Natural killer cell (primary cell): ENCODE measurements at regions not wholly inside any gene's neighbourhood (a gene's known extent, or its start where the extent isn't known, plus 50 kb on each side); places are given as distances from the start of the nearest gene placed in this dataset.
"Not testable (repeated sequence)": the region's sequence is repeated elsewhere in the genome, so short reads cannot be mapped to it uniquely, and the experiment has no call there.

Experiments
- ATAC-seq, 3 donors: fragments of 150-1000 bp in 2 of 3; fragments of 200-7000 bp in 1 of 3; cut with Tn5 transposase; 1 replicate in 1 of 3; 2 replicates in 2 of 3; pipeline ENCODE4 v1.10.0; 2021; ENCODE audit warnings: mild to moderate bottlenecking in 2 of 3, moderate library complexity in 2 of 3
- DNase-seq, 2 donors: peaks; one replicate each; pipeline versions ENCODE4 v3.0.0 to v3.0.0-alpha.2; 2013 to 2021; ENCODE audit warnings: mixed read lengths in 1 of 2
- H3K27ac ChIP-seq: one replicate; pipeline ENCODE4 v1.5.1; 2013; ENCODE audit warnings: mild to moderate bottlenecking, low read length
- H3K27me3 ChIP-seq: one replicate; pipeline ENCODE4 v1.6.1; 2013; ENCODE audit warnings: low read length; ENCODE audit not compliant: control insufficient read depth, insufficient read depth
- H3K36me3 ChIP-seq: one replicate; pipeline ENCODE4 v1.6.1; 2013; ENCODE audit warnings: low read length; ENCODE audit not compliant: control insufficient read depth, insufficient read depth
- H3K4me1 ChIP-seq: one replicate; pipeline ENCODE4 v1.6.1; 2013; ENCODE audit warnings: low read length; ENCODE audit not compliant: control insufficient read depth, insufficient read depth
- H3K4me3 ChIP-seq: one replicate; pipeline ENCODE4 v1.5.1; 2013; ENCODE audit warnings: low read length
- H3K9me3 ChIP-seq: one replicate; pipeline ENCODE4 v1.6.1; 2013; ENCODE audit warnings: low read length; ENCODE audit not compliant: control insufficient read depth, insufficient read depth
- H3K27ac Mint-ChIP-seq, 2 donors: one replicate each; pipeline ENCODE4 v1.8.0; 2022; ENCODE audit warnings: mild to moderate bottlenecking in 2 of 2, mixed read lengths in 2 of 2, moderate library complexity in 1 of 2
- H3K27me3 Mint-ChIP-seq, 2 donors: one replicate each; pipeline ENCODE4 v1.8.0; 2022; ENCODE audit warnings: low read depth in 2 of 2, mixed read lengths in 2 of 2
- H3K36me3 Mint-ChIP-seq: one replicate; pipeline ENCODE4 v1.8.0; 2022; ENCODE audit warnings: mixed read lengths
- H3K4me1 Mint-ChIP-seq, 2 donors: one replicate each; pipeline ENCODE4 v1.8.0; 2022; ENCODE audit warnings: mixed read lengths in 2 of 2
- H3K4me3 Mint-ChIP-seq: one replicate; pipeline ENCODE4 v1.8.0; 2022; ENCODE audit warnings: mild to moderate bottlenecking, moderate library complexity, mixed read lengths
- H3K9me3 Mint-ChIP-seq, 2 donors: one replicate each; pipeline ENCODE4 v1.8.0; 2022; ENCODE audit warnings: mixed read lengths in 2 of 2
- WGBS: methylation state at CpG from one replicate; pipeline ENCODE4 v1.1.7; 2013; ENCODE audit warnings: missing lambda C conversion rate; ENCODE audit not compliant: insufficient coverage; 5-methylcytosine and 5-hydroxymethylcytosine counted together
- intact Hi-C: fragments of 100-400 bp; cut with micrococcal nuclease; formaldehyde crosslinking; loops from one replicate; pipeline ENCODE4 v1.14.2; 2022
- TF ChIP-seq, protein P1 (sequence below): fragments of 200-600 bp; IDR thresholded peaks from one replicate; pipeline ENCODE4 v1.8.0; 2022; ENCODE audit warnings: antibody characterized with exemption

DNA sequence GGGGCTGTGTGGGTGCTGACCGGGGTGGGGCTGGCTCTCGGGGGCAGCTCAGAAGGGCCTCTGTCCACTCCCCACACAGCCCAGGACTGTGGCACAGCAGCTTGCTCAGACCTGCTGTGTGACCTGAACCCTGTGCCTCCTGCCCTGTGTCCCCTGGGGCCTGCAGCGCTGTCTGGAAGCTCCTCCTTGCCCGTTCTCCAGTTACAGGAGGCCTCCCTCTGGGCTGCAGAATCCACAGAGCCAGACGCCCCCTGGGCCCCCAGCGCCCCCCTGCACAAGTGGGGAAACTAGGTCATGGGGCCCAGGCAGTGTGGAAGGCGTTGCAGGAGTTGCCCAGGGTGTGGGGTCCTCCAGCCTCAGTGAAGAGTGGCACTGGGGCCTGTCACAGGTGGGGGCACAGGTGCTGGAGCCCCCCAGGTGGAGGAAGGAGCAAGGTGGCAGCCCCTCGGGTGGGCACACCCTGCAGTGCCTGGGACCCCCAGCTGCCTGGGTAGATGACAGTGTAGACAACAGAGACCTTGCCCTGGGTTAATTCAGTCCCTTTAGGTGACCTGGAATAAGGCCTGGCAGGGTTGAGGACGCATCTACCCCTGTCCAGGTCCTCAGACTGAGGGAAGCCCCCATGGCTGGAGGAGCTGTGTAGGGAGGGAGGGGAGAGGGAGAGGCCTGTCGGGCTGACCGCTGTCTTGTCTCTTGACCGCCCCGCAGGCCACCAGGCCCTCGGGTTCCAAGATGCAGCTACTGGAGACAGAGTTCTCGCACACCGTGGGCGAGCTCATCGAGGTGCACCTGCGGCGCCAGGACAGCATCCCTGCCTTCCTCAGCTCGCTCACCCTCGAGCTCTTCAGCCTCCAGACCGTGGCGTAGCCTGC, 120.2 kb downstream of the IGLL1 start:
- peaks cover 15 to 50% of the 10 kb centered on the region in 2 donors for H3K27me3 Mint-ChIP-seq
- H3K9me3 ChIP-seq, ATAC-seq, DNase-seq, H3K27ac ChIP-seq, intact Hi-C loops, H3K4me3 Mint-ChIP-seq, H3K27me3 ChIP-seq, H3K36me3 ChIP-seq, H3K9me3 Mint-ChIP-seq, H3K27ac Mint-ChIP-seq, H3K4me3 ChIP-seq, H3K36me3 Mint-ChIP-seq: not testable (repeated sequence)
- H3K4me1 Mint-ChIP-seq: peaks cover 15% of the 10 kb centered on the region in 2 donors
- 69% methylated on average over 23 of the region's 24 CpGs for WGBS
- peaks cover 17% of the 10 kb centered on the region for H3K4me1 ChIP-seq

DNA sequence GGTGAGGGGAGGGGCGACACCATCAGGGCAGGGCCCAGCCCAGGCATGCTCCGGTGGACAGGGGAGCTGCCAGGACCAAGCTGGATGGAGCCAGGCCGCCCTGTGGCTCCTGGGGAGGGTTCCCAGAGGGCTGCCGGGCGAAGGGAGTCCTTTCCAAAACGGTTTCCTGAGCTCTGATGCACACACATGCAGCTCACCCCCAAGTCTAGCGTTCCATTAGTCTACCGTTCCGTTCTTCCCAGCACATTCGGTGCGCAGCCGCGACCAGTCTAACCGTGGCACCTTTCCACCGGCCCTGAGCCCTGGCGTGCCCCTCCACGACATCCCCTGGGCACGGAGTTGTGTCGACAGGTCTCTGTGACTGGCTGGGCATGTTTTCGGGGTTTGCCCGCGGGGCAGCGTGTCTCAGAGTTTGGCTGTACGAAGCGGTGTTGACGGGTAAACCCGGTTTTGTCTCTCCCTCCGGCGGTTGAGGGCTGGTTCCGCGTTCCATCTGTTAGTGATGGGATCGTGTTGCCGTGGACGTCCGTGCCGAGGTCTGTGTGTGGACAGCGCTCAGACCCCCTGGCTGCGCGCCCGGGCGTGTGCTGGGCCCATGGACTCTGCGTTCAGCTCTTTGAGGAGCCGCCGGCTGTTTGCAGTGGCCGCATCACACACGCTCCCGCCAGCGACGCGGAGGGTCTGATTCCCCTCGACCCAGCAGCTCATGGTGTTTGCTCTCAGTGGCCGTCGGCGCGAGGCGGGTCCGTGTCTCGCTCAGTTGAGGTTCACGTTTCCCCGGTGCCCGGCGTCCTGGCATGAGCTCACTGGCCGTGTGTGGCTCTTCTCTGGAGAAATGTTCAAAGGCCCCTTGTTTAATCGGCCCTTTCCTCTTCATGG, 121.2 kb downstream of the IGLL1 start:
- Histone ChIP-seq H3K36me3 (no peaks in the 10 kb centered on the region), H3K4me1 (peaks cover 17% of the 10 kb centered on the region), H3K27ac (no peak overlapping the region), H3K4me3 (no peak overlapping the region), H3K9me3 (no peaks in the 10 kb centered on the region), H3K27me3 (peaks cover 3% of the 10 kb centered on the region)
- no peak for ATAC-seq
- H3K4me1 Mint-ChIP-seq: peaks cover 15% of the 10 kb centered on the region in 2 donors
- H3K36me3 Mint-ChIP-seq: no peaks in the 10 kb centered on the region
- 93% methylated on average over 64 of the region's 64 CpGs for WGBS
- no peak overlapping the region for H3K27ac Mint-ChIP-seq
- TF ChIP-seq, protein P1, sequence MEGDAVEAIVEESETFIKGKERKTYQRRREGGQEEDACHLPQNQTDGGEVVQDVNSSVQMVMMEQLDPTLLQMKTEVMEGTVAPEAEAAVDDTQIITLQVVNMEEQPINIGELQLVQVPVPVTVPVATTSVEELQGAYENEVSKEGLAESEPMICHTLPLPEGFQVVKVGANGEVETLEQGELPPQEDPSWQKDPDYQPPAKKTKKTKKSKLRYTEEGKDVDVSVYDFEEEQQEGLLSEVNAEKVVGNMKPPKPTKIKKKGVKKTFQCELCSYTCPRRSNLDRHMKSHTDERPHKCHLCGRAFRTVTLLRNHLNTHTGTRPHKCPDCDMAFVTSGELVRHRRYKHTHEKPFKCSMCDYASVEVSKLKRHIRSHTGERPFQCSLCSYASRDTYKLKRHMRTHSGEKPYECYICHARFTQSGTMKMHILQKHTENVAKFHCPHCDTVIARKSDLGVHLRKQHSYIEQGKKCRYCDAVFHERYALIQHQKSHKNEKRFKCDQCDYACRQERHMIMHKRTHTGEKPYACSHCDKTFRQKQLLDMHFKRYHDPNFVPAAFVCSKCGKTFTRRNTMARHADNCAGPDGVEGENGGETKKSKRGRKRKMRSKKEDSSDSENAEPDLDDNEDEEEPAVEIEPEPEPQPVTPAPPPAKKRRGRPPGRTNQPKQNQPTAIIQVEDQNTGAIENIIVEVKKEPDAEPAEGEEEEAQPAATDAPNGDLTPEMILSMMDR: no peak
- intact Hi-C loops: no loop called here
- H3K9me3 Mint-ChIP-seq: no peaks in the 10 kb centered on the region
- peaks cover 15 to 42% of the 10 kb centered on the region in 2 donors for H3K27me3 Mint-ChIP-seq
- H3K4me3 Mint-ChIP-seq: no peak overlapping the region
- no peak for DNase-seq

DNA sequence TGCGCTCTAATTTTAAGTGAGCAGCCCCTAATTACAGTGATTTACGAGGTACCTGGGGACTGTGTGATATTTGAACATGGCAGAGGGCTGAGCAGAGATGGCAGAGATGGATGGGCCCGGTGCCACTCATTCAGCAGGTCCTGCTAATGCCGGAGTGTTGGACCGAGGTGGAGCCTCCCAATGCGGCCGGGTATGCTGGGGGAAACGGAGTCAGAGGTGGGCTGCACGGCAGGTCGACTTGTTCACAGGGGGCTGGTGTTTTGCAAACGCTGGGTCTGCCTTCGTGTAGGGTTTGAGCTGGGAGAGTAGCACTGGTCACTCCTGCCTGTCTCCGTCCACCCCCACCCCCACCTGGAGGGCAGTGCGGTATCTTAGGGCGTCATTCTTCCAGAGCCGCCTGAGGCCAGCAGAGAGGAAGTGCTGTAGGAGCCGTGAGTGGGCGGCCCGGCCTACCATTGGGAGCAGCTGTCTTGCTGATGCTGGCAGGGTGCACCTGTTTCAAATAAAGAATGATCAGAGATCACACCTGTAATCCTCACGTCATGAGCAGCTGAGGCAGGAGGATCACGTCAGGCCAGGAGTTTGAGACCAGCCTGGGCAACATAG, 122.6 kb downstream of the IGLL1 start:
- Histone ChIP-seq H3K27ac (no peak overlapping the region), H3K4me3 (no peak overlapping the region), H3K9me3 (no peaks in the 10 kb centered on the region), H3K36me3 (no peaks in the 10 kb centered on the region), H3K27me3 (peaks cover 3% of the 10 kb centered on the region), H3K4me1 (peaks cover 17% of the 10 kb centered on the region)
- Mint-ChIP-seq H3K27me3 (peaks cover 11 to 28% of the 10 kb centered on the region in 2 donors), H3K4me1 (peaks cover 15% of the 10 kb centered on the region in 2 donors), H3K4me3 (peak overlapping the region; percentile 70), H3K9me3 (no peaks in the 10 kb centered on the region), H3K36me3 (no peaks in the 10 kb centered on the region), H3K27ac (no peak overlapping the region)
- 63% methylated on average over 21 of the region's 21 CpGs for WGBS
- DNase-seq (no peak), ATAC-seq (no peak)
- intact Hi-C loops: no loop called here
- TF ChIP-seq, protein P1: no peak

DNA sequence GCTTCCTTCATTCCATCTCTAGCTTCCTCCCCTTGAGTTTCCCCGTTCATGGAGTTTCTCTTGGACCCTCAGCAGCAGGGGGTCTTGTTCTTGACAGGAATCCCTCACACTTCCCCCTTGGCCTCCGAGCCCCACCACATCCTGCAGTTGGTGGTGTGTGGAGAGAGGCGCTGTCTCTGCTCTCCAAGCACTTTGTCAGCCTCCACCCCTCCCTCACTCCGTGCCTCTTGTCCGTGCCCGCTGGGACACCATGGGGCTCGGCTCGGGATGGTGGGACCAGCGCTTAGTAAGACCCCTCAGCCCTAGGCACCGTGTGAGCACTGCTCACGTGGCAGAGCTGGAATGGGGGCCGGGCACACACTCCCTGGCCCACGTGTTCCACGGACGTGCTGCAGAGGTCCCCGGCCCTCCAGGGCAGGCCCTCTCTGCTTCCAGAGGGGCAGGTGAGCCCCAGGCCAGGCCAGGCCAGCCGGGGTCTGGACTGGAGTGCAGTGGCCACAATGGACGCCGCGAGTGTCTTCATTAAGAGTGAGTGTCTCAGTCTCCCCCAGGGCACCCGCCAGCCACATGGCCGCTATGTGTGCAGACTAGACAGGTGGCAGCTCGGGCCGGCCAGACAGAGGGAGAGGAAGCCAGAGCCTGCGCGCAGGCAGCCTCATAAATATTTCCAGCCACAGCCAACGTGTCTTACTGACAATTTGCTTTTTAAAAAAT, 123.3 kb downstream of the IGLL1 start:
- DNase-seq, H3K27ac ChIP-seq, H3K36me3 ChIP-seq, H3K27me3 ChIP-seq, H3K4me3 ChIP-seq, H3K36me3 Mint-ChIP-seq, intact Hi-C loops, H3K9me3 ChIP-seq, H3K9me3 Mint-ChIP-seq: not testable (repeated sequence)
- H3K4me1 ChIP-seq: peaks cover 17% of the 10 kb centered on the region
- Mint-ChIP-seq H3K4me3 (peak overlapping the region; percentile 70), H3K27me3 (peaks cover 11 to 22% of the 10 kb centered on the region in 2 donors), H3K27ac (peak overlapping the region in 1 of 2 donors; percentile 71), H3K4me1 (peaks cover 15% of the 10 kb centered on the region in 2 donors)
- peak in 2 of 3 donors; percentile 42 to 63 for ATAC-seq
- 8% methylated on average over 25 of the region's 27 CpGs for WGBS

DNA sequence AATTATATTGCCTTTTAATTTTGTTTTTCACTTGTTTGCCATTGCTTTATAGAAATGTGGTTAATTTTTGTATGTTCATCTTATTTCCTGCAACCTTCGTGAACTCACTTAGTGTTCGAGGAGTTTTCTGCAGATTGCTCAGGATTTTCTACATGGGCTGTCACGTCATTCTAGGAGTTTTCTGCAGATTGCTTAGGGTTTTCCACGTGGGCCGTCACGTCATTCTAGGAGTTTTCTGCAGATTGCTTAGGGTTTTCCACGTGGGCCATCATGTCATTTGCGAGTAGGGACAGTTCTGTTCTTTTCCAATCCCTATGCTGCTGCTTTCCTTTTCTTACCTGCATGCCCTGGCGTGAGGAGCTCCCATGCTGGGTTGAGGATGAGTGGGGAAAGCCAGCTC, 125.7 kb downstream of the IGLL1 start:
- H3K27me3 ChIP-seq, H3K4me3 Mint-ChIP-seq, ATAC-seq, H3K27ac ChIP-seq, H3K36me3 Mint-ChIP-seq, H3K36me3 ChIP-seq, H3K27ac Mint-ChIP-seq, H3K9me3 Mint-ChIP-seq, H3K4me3 ChIP-seq, H3K9me3 ChIP-seq, DNase-seq, intact Hi-C loops: not testable (repeated sequence)
- peaks cover 15% of the 10 kb centered on the region in 2 donors for H3K4me1 Mint-ChIP-seq
- H3K27me3 Mint-ChIP-seq: peaks cover 11 to 16% of the 10 kb centered on the region in 2 donors
- H3K4me1 ChIP-seq: peaks cover 12% of the 10 kb centered on the region
- 83% methylated on average over 8 of the region's 9 CpGs for whole genome bisulfite sequencing
